Smooth muscle cell (in vitro differentiated cells): ENCODE measurements at regions not wholly inside any gene's neighbourhood (a gene's known extent, or its start where the extent isn't known, plus 50 kb on each side); places are given as distances from the start of the nearest gene placed in this dataset.

Source experiments
- DNase-seq: peaks from one replicate; lab custom pipeline; 2025; ENCODE audit not compliant: unreplicated experiment; lab: John Stamatoyannopoulos, UW
- H2AFZ ChIP-seq: fragments of 200-600 bp; sonication (generic); 2 replicates; pipeline ENCODE4 v1.6.0; 2016; ENCODE audit warnings: antibody characterized with exemption, low read depth, mild to moderate bottlenecking
- H3F3A ChIP-seq: fragments of 200-600 bp; sonication (generic); 2 replicates; pipeline ENCODE4 v1.6.0; 2017; ENCODE audit warnings: antibody characterized with exemption, low read depth
- H3K27ac ChIP-seq: fragments of 200-600 bp; sonication (generic); 2 replicates; pipeline ENCODE4 v1.5.1; 2016; ENCODE audit warnings: low read depth, mild to moderate bottlenecking
- H3K27me3 ChIP-seq: fragments of 200-600 bp; sonication (generic); 2 replicates; pipeline ENCODE4 v1.6.1; 2016; ENCODE audit warnings: low read depth, mild to moderate bottlenecking
- H3K36me3 ChIP-seq: fragments of 200-600 bp; sonication (generic); 2 replicates; pipeline ENCODE4 v1.5.1; 2016; ENCODE audit warnings: low read depth
- H3K4me1 ChIP-seq: fragments of 200-600 bp; sonication (generic); 2 replicates; pipeline ENCODE4 v1.5.1; 2016; ENCODE audit warnings: low read depth
- H3K4me2 ChIP-seq: fragments of 200-600 bp; sonication (generic); 2 replicates; pipeline ENCODE4 v1.6.0; 2016; ENCODE audit warnings: mild to moderate bottlenecking
- H3K4me3 ChIP-seq: fragments of 200-600 bp; sonication (generic); 2 replicates; pipeline ENCODE4 v1.5.1; 2016; ENCODE audit warnings: mild to moderate bottlenecking
- H3K79me2 ChIP-seq: fragments of 200-600 bp; sonication (generic); 2 replicates; pipeline ENCODE4 v1.6.0; 2016; ENCODE audit warnings: low read depth, mild to moderate bottlenecking
- H3K9ac ChIP-seq: fragments of 200-600 bp; sonication (generic); 2 replicates; pipeline ENCODE4 v1.6.0; 2016; ENCODE audit warnings: low read depth
- H3K9me3 ChIP-seq: fragments of 200-600 bp; sonication (generic); replicated peaks from 2 replicates; pipeline ENCODE4 v1.5.1; 2016; ENCODE audit warnings: low read depth
- H4K20me1 ChIP-seq: fragments of 200-600 bp; sonication (generic); 2 replicates; pipeline ENCODE4 v1.6.0; 2016; ENCODE audit warnings: low read depth
- WGBS: methylation state at CpG from one replicate; pipeline ENCODE4 v1.1.7; 2016; ENCODE audit warnings: low lambda C conversion rate; 5-methylcytosine and 5-hydroxymethylcytosine counted together
- TF ChIP-seq, protein P1 (sequence below): fragments of 200-600 bp; sonication (generic); IDR thresholded peaks from 2 replicates; pipeline ENCODE4 v1.5.1; 2017; ENCODE audit warnings: borderline replicate concordance, mild to moderate bottlenecking, antibody characterized with exemption; ENCODE audit not compliant: insufficient read depth, poor library complexity, severe bottlenecking

DNA sequence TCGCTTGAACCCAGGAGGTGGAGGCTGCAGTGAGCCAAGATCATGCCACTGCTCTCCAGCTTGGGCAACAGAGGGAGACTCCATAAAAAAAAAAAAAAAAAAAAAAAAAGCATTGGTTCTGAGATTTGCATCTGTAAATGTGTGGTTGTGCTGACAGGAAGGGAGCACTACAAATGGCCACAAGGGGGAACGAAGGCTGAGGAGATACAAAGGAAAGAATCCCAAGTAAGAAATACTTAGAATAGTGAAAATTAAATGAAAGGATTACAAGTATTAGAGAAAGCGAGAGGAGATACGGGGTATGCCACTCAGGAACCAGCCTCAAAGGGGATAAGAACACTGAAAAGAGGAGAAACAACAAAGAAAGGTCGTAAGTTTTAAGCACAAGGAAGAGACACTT lies 284.9 kb downstream of the KLF12 start:
- Histone ChIP-seq H3K9me3 (no peaks in the 10 kb centered on the region), H3K79me2 (no peaks in the 10 kb centered on the region), H3K9ac (no peak overlapping the region), H3K4me2 (peak overlapping the region; percentile 67), H3K27me3 (no peaks in the 10 kb centered on the region), H2AFZ (no peak overlapping the region), H3K4me1 (peaks cover 6% of the 10 kb centered on the region), H4K20me1 (no peaks in the 10 kb centered on the region), H3K4me3 (no peak overlapping the region), H3K27ac (no peak overlapping the region), H3K36me3 (no peaks in the 10 kb centered on the region), H3F3A (no peaks in the 10 kb centered on the region)
- no peak for DNase-seq
- WGBS, result 34% methylated on average over 5 of the region's 5 CpGs
- TF ChIP-seq, protein P1, sequence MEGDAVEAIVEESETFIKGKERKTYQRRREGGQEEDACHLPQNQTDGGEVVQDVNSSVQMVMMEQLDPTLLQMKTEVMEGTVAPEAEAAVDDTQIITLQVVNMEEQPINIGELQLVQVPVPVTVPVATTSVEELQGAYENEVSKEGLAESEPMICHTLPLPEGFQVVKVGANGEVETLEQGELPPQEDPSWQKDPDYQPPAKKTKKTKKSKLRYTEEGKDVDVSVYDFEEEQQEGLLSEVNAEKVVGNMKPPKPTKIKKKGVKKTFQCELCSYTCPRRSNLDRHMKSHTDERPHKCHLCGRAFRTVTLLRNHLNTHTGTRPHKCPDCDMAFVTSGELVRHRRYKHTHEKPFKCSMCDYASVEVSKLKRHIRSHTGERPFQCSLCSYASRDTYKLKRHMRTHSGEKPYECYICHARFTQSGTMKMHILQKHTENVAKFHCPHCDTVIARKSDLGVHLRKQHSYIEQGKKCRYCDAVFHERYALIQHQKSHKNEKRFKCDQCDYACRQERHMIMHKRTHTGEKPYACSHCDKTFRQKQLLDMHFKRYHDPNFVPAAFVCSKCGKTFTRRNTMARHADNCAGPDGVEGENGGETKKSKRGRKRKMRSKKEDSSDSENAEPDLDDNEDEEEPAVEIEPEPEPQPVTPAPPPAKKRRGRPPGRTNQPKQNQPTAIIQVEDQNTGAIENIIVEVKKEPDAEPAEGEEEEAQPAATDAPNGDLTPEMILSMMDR, result peak; percentile 48

DNA sequence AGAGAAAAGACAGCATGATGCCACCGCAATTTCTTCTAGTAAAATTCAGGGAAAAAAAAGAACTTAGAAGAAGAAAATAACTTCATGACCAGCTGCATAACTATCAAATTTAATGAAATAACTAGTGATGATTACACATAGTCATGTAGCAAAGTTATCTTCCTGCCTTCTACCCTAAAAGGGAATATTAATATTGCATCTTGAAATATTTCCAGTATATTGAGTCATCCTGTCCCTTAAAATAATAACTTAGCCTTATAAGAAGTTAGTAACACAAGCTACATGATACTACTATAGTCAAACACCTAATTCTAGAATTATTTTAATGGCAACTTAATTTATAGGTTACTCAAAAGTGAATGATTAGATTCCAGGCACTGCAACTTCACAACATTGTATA lies 289.2 kb downstream of the KLF12 start:
- TF ChIP-seq, protein P1, result no peak
- WGBS, result 97% methylated on average over 1 of the region's 1 CpG

DNA sequence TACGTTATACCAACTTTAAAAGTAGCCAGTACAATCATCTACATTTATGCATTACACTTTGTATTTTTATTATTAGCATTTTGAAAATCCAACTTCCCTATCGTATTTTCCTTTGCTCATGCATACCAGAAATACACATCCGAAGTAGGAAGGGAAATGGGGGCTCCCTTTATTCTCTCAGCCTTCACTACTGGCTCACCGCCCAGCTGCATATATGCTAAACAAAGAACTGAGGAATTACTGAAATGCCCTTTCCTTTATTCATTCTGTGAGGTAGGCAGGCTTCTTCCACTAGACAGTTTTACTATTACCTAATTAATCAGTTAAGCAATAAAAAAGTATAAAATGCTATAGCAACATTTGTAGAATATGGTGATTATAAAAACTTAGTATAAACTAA lies 291.6 kb downstream of the KLF12 start:
- no peaks in the 10 kb centered on the region for H3K9me3 ChIP-seq
- no peak overlapping the region for H2AFZ ChIP-seq
- no peaks in the 10 kb centered on the region for H3K79me2 ChIP-seq
- no peak overlapping the region for H3K9ac ChIP-seq
- H3F3A ChIP-seq, result no peaks in the 10 kb centered on the region
- TF ChIP-seq, protein P1, result no peak
- H3K4me3 ChIP-seq, result no peak overlapping the region
- no peaks in the 10 kb centered on the region for H3K27me3 ChIP-seq
- H3K36me3 ChIP-seq, result no peaks in the 10 kb centered on the region
- no peaks in the 10 kb centered on the region for H4K20me1 ChIP-seq
- no peak overlapping the region for H3K27ac ChIP-seq
- 95% methylated on average over 4 of the region's 4 CpGs for WGBS
- no peaks in the 10 kb centered on the region for H3K4me1 ChIP-seq
- no peak overlapping the region for H3K4me2 ChIP-seq
- no peak for DNase-seq

More for the DNA sequence above, 289.2 kb downstream of the KLF12 start:
- Histone ChIP-seq H3K9ac (no peak overlapping the region), H3K9me3 (no peaks in the 10 kb centered on the region), H3F3A (no peaks in the 10 kb centered on the region), H3K27ac (no peak overlapping the region), H2AFZ (no peak overlapping the region), H3K36me3 (no peaks in the 10 kb centered on the region), H3K4me3 (no peak overlapping the region), H3K4me1 (peaks cover 6% of the 10 kb centered on the region), H3K4me2 (no peak overlapping the region), H4K20me1 (no peaks in the 10 kb centered on the region), H3K79me2 (no peaks in the 10 kb centered on the region), H3K27me3 (no peaks in the 10 kb centered on the region)
- no peak for DNase-seq

- DNase-seq, result no peak
- 97% methylated on average over 5 of the region's 5 CpGs for WGBS
- Histone ChIP-seq H3K4me3 (no peak overlapping the region), H3K4me1 (no peaks in the 10 kb centered on the region), H3K9ac (no peak overlapping the region), H3K27me3 (no peaks in the 10 kb centered on the region), H3K79me2 (no peaks in the 10 kb centered on the region), H3K36me3 (no peaks in the 10 kb centered on the region), H3K9me3 (no peaks in the 10 kb centered on the region), H3F3A (no peaks in the 10 kb centered on the region), H3K4me2 (no peak overlapping the region), H4K20me1 (no peaks in the 10 kb centered on the region), H3K27ac (no peak overlapping the region), H2AFZ (no peak overlapping the region)
- TF ChIP-seq, protein P1, result no peak
Observed at GRCh38 chr13:73842184-73842583, 292.0 kb downstream of the KLF12 start.
